Right lobe of liver (tissue), 6 donors: ENCODE measurements at regions not wholly inside any gene's neighbourhood (a gene's known extent, or its start where the extent isn't known, plus 50 kb on each side); places are given as distances from the start of the nearest gene placed in this dataset.
"Not testable (repeated sequence)": the region's sequence is repeated elsewhere in the genome, so short reads cannot be mapped to it uniquely, and the experiment has no call there.

Source experiments
- ATAC-seq, 4 donors: fragments of 200-7000 bp; cut with Tn5 transposase; one replicate each; pipeline ENCODE4 v1.9.1; 2020; ENCODE audit warnings: mild to moderate bottlenecking in 4 of 4, moderate library complexity in 4 of 4
- DNase-seq, 3 donors: peaks; one replicate each; pipeline ENCODE4 v3.0.0-alpha.2; 2020
- H3K27ac ChIP-seq, 3 donors: fragments of 200-600 bp; one replicate each; pipeline ENCODE4 v1.8.0; 2022
- H3K27me3 ChIP-seq, 2 donors: fragments of 200-600 bp; one replicate each; pipeline ENCODE4 v1.8.0; 2022
- H3K36me3 ChIP-seq, 4 donors: fragments of 200-600 bp; sonication (generic) in 1 of 4; one replicate each; pipeline versions ENCODE4 v1.5.1 to v1.8.0; 2017 to 2022; ENCODE audit warnings: control low read depth in 1 of 4
- H3K4me1 ChIP-seq, 4 donors: fragments of 200-600 bp; sonication (generic) in 1 of 4; one replicate each; pipeline versions ENCODE4 v1.5.1 to v1.8.0; 2017 to 2022; ENCODE audit warnings: control low read depth in 1 of 4
- H3K4me3 ChIP-seq, 3 donors: fragments of 200-600 bp; one replicate each; pipeline ENCODE4 v1.8.0; 2022
- H3K9me3 ChIP-seq, 4 donors: fragments of 200-600 bp; sonication (generic) in 1 of 4; one replicate each; pipeline versions ENCODE4 v1.5.1 to v1.8.0; 2017 to 2022; ENCODE audit warnings: control low read depth in 1 of 4
- POLR2A ChIP-seq: fragments of 450-650 bp; IDR thresholded peaks from one replicate; pipeline ENCODE4 v1.6.1; 2017; ENCODE audit warnings: antibody characterized with exemption, mild to moderate bottlenecking
- WGBS: methylation state at CpG from one replicate; pipeline ENCODE4 v1.1.6; 2018; ENCODE audit warnings: low coverage, low lambda C conversion rate; ENCODE audit not compliant: insufficient coverage; ENCODE audit errors: missing lambda C conversion rate; 5-methylcytosine and 5-hydroxymethylcytosine counted together
- intact Hi-C, 2 donors: fragments of 100-400 bp; cut with DNase I; formaldehyde crosslinking; loops; one replicate each; pipeline versions ENCODE4 v1.11.2 to v1.14.1; 2022
- TF ChIP-seq, protein P1 (sequence below), 4 donors: fragments of 200-600 bp in 3 of 4; fragments of 450-650 bp in 1 of 4; IDR thresholded peaks; one replicate each; pipeline versions ENCODE4 v1.5.1 to v1.8.0; 2016 to 2022; ENCODE audit warnings: antibody characterized with exemption in 4 of 4, mild to moderate bottlenecking in 2 of 4
- donor health status: DM: no; HTN: yes; CAD: no.
- donor health status: DM: no; HTN: no; CAD: no.
- donor health status: DM: no; HTN: no; CAD: no.
- donor health status: DM: no; HTN: yes; CAD: no.
- donor health status: DM: no; HTN: yes; CAD: no.

GRCh38 chr9:81825846-81826516 lies 102.2 kb upstream of the SPATA31D4 start:
- TF ChIP-seq POLR2A, result no peak
- TF ChIP-seq, protein P1, sequence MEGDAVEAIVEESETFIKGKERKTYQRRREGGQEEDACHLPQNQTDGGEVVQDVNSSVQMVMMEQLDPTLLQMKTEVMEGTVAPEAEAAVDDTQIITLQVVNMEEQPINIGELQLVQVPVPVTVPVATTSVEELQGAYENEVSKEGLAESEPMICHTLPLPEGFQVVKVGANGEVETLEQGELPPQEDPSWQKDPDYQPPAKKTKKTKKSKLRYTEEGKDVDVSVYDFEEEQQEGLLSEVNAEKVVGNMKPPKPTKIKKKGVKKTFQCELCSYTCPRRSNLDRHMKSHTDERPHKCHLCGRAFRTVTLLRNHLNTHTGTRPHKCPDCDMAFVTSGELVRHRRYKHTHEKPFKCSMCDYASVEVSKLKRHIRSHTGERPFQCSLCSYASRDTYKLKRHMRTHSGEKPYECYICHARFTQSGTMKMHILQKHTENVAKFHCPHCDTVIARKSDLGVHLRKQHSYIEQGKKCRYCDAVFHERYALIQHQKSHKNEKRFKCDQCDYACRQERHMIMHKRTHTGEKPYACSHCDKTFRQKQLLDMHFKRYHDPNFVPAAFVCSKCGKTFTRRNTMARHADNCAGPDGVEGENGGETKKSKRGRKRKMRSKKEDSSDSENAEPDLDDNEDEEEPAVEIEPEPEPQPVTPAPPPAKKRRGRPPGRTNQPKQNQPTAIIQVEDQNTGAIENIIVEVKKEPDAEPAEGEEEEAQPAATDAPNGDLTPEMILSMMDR (IDR thresholded peaks at IDR 0.05), result no peak
- Histone ChIP-seq H3K36me3 (no peaks in the 10 kb centered on the region), H3K9me3 (no peaks in the 10 kb centered on the region), H3K27ac (no peak overlapping the region), H3K4me1 (peaks cover 0 to 14% (median 2%) of the 10 kb centered on the region in 4 donors), H3K4me3 (no peak overlapping the region), H3K27me3 (no peaks in the 10 kb centered on the region)
- 96% methylated on average over 3 of the region's 3 CpGs for WGBS
- DNase-seq (no peak), ATAC-seq (no peak)
- intact Hi-C loops, result no loop called here

DNA sequence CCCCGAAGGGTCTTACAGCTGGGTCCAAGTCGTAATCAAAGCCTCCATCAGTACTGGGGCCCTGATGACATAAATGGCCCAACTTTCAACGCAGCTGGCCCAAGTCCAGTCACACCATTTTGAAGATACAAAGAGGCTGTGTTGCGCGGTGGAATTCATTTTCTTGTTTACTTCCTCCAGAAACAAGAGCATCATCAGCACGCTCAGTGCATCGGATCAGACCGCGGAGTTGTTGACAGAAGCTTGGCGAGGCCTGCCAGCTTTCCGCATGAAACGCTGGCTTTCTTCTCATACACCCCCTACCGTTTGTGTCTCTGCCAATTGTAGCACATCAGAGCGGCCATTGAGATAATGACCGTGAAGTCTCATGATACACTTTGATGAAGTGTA lies 101.7 kb upstream of the SPATA31D4 start:
- H3K36me3 ChIP-seq, result no peaks in the 10 kb centered on the region
- no peaks in the 10 kb centered on the region for H3K9me3 ChIP-seq
- TF ChIP-seq POLR2A, result no peak
- H3K27me3 ChIP-seq, result no peaks in the 10 kb centered on the region
- WGBS, result 68% methylated on average over 10 of the region's 15 CpGs
- H3K4me3 ChIP-seq, result no peak overlapping the region
- intact Hi-C loops, result no loop called here
- peaks cover 0 to 13% (median 2%) of the 10 kb centered on the region in 4 donors for H3K4me1 ChIP-seq
- DNase-seq (no peak), ATAC-seq (no peak)
- no peak overlapping the region for H3K27ac ChIP-seq

DNA sequence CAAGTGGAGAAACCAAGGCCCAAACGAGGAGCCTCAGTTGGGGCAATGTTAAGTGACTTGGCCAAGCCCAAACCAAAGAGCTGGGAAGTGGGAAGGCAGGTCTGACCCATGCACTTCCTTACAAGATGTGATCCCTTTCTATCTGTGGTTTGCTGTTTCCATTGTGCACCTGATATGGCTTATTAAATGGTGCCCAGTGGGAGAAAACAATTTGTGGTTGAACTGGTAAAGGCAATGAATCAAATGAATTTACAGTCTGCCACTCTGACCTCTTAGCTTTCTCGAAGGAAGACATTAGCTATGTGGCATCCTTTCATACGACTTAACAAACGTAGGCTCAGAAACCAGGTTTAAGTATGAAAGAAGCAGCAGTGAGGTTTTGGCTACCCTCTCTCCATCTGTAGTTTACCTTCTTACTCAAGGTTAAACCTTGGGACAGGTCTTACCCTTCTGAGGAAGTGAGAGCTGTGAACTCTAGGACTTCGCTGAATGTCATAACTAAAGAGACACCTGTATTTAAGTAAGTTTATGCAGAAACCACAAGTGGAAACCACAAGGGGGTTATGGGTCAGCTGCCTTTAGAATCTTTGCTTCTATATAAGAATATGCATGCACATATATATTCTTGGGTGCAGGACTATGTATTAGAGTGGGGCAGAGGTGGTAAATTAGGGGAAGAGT lies 100.5 kb upstream of the SPATA31D4 start:
- Histone ChIP-seq H3K9me3 (no peaks in the 10 kb centered on the region), H3K27ac (no peak overlapping the region), H3K27me3 (no peaks in the 10 kb centered on the region), H3K4me3 (no peak overlapping the region), H3K36me3 (no peaks in the 10 kb centered on the region), H3K4me1 (peaks cover 0 to 13% (median 2%) of the 10 kb centered on the region in 4 donors)
- DNase-seq, result no peak
- TF ChIP-seq, protein P1 (IDR thresholded peaks at IDR 0.05), result no peak
- TF ChIP-seq POLR2A, result no peak
- WGBS, result 65% methylated on average over 5 of the region's 5 CpGs
- ATAC-seq, result no peak
- intact Hi-C loops, result no loop called here

GRCh38 chr9:81829195-81829882 lies 98.9 kb upstream of the SPATA31D4 start:
- no peaks in the 10 kb centered on the region for H3K27me3 ChIP-seq
- no peak for ATAC-seq
- no peaks in the 10 kb centered on the region for H3K9me3 ChIP-seq
- no peak for TF ChIP-seq POLR2A
- TF ChIP-seq, protein P1 (IDR thresholded peaks at IDR 0.05), result no peak
- intact Hi-C loops, result no loop called here
- DNase-seq, result no peak
- H3K27ac ChIP-seq, result no peak overlapping the region
- WGBS, result 55% methylated on average over 5 of the region's 5 CpGs
- no peak overlapping the region for H3K4me3 ChIP-seq
- peaks cover 0 to 9% (median under 1%) of the 10 kb centered on the region in 4 donors for H3K4me1 ChIP-seq
- H3K36me3 ChIP-seq, result no peaks in the 10 kb centered on the region

- H3K4me3 ChIP-seq, DNase-seq, H3K9me3 ChIP-seq, intact Hi-C loops, ATAC-seq, H3K27ac ChIP-seq, H3K27me3 ChIP-seq, H3K36me3 ChIP-seq, H3K4me1 ChIP-seq: not testable (repeated sequence)
- 100% methylated on average over 3 of the region's 8 CpGs for WGBS
Measured at GRCh38 chr9:81830431-81830830, 97.8 kb upstream of the SPATA31D4 start.
